ENCODE measurements at regions not wholly inside any gene's neighbourhood (a gene's known extent, or its start where the extent isn't known, plus 50 kb on each side); places are given as distances from the start of the nearest gene placed in this dataset.

DNA sequence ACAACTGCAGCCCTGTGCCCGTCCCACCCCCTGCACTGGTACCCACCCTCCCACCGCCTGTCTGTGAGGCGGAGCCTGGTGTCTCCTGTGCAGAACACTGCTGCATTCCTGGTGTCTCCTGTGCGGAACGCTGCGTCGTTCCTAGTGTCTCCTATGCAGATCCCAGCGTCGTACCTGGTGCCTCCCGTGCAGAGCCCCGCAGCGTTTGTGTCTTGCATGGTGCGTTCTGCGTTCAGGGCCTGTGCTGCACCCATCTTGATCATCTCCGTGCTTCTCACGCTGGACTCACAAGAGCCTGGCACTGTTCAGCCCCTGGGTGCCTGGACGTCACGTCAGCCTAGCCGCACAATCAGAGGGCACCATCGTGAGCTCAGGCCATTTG, 248.6 kb upstream of the SALL3 start:
- no peaks in the 10 kb centered on the region for H3K36me3 ChIP-seq (ENCODE audit: control insufficient read depth in 2 of 2, extremely low read depth in 1 of 2, insufficient read depth in 2 of 2, low read length in 2 of 2)
- dilution Hi-C loops (cut with MboI; ENCODE audit: extremely low pct_ligation_motif_present, low sequenced_read_pairs), result no loop called here
- no peak overlapping the region for H3K27ac ChIP-seq (ENCODE audit: control insufficient read depth, insufficient read depth, low read length)
- peaks cover 19% of the 10 kb centered on the region for H3K9me3 ChIP-seq (ENCODE audit: control insufficient read depth, low read depth, low read length)
- H3K27me3 ChIP-seq (ENCODE audit: control insufficient read depth, extremely low read depth, insufficient read depth, low read length), result no peaks in the 10 kb centered on the region
- H4K20me1 ChIP-seq (ENCODE audit: control insufficient read depth, extremely low read depth, insufficient read depth, low read length), result no peaks in the 10 kb centered on the region
- FAIRE-seq (no peak), DNase-seq (ENCODE audit: low read depth, low spot score) (no peak)
- H2AFZ ChIP-seq (ENCODE audit: control insufficient read depth, low read length), result no peak overlapping the region
- TF ChIP-seq, protein P1, sequence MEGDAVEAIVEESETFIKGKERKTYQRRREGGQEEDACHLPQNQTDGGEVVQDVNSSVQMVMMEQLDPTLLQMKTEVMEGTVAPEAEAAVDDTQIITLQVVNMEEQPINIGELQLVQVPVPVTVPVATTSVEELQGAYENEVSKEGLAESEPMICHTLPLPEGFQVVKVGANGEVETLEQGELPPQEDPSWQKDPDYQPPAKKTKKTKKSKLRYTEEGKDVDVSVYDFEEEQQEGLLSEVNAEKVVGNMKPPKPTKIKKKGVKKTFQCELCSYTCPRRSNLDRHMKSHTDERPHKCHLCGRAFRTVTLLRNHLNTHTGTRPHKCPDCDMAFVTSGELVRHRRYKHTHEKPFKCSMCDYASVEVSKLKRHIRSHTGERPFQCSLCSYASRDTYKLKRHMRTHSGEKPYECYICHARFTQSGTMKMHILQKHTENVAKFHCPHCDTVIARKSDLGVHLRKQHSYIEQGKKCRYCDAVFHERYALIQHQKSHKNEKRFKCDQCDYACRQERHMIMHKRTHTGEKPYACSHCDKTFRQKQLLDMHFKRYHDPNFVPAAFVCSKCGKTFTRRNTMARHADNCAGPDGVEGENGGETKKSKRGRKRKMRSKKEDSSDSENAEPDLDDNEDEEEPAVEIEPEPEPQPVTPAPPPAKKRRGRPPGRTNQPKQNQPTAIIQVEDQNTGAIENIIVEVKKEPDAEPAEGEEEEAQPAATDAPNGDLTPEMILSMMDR (optimal IDR thresholded peaks at IDR 0.05 in 1 of 3, IDR thresholded peaks at IDR 0.05 in 1 of 3, conservative IDR thresholded peaks at IDR 0.05 in 1 of 3; ENCODE audit: extremely low read depth in 1 of 3, insufficient read depth in 2 of 3, low read length in 3 of 3), result no peak
- TF ChIP-seq EZH2 (IDR thresholded peaks at IDR 0.05; ENCODE audit: low read length), result no peak
- no peak overlapping the region for H3K4me3 ChIP-seq (ENCODE audit: control insufficient read depth in 2 of 3, extremely low read depth in 1 of 3, insufficient read depth in 2 of 3, low read depth in 1 of 3, low read length in 3 of 3)
- no peak overlapping the region for H3K9ac ChIP-seq (ENCODE audit: control insufficient read depth, extremely low read depth, insufficient read depth, low read length)
- no peak overlapping the region for H3K4me2 ChIP-seq (ENCODE audit: control insufficient read depth, extremely low read depth, insufficient read depth, low read depth, low read length)
- no peaks in the 10 kb centered on the region for H3K9me1 ChIP-seq (ENCODE audit: control insufficient read depth, extremely low read depth, insufficient read depth, low read length)
- H3K79me2 ChIP-seq (ENCODE audit: control insufficient read depth, insufficient read depth, low read length), result no peaks in the 10 kb centered on the region
- H3K4me1 ChIP-seq (ENCODE audit: control insufficient read depth, extremely low read depth, insufficient read depth, low read length), result no peaks in the 10 kb centered on the region

- Histone ChIP-seq H3K9me3 (ENCODE audit: control insufficient read depth, low read depth, low read length) (peaks cover 19% of the 10 kb centered on the region), H3K79me2 (ENCODE audit: control insufficient read depth, insufficient read depth, low read length) (no peaks in the 10 kb centered on the region), H4K20me1 (ENCODE audit: control insufficient read depth, extremely low read depth, insufficient read depth, low read length) (no peaks in the 10 kb centered on the region), H3K9ac (ENCODE audit: control insufficient read depth, extremely low read depth, insufficient read depth, low read length) (no peak overlapping the region), H3K27ac (ENCODE audit: control insufficient read depth, insufficient read depth, low read length) (no peak overlapping the region), H3K36me3 (ENCODE audit: control insufficient read depth in 2 of 2, extremely low read depth in 1 of 2, insufficient read depth in 2 of 2, low read length in 2 of 2) (no peaks in the 10 kb centered on the region), H3K9me1 (ENCODE audit: control insufficient read depth, extremely low read depth, insufficient read depth, low read length) (no peaks in the 10 kb centered on the region), H3K4me2 (ENCODE audit: control insufficient read depth, extremely low read depth, insufficient read depth, low read depth, low read length) (no peak overlapping the region), H3K4me1 (ENCODE audit: control insufficient read depth, extremely low read depth, insufficient read depth, low read length) (no peaks in the 10 kb centered on the region), H2AFZ (ENCODE audit: control insufficient read depth, low read length) (no peak overlapping the region), H3K27me3 (ENCODE audit: control insufficient read depth, extremely low read depth, insufficient read depth, low read length) (no peaks in the 10 kb centered on the region), H3K4me3 (ENCODE audit: control insufficient read depth in 2 of 3, extremely low read depth in 1 of 3, insufficient read depth in 2 of 3, low read depth in 1 of 3, low read length in 3 of 3) (no peak overlapping the region)
- no peak for TF ChIP-seq EZH2 (IDR thresholded peaks at IDR 0.05; ENCODE audit: low read length)
- TF ChIP-seq, protein P1 (optimal IDR thresholded peaks at IDR 0.05 in 1 of 3, IDR thresholded peaks at IDR 0.05 in 1 of 3, conservative IDR thresholded peaks at IDR 0.05 in 1 of 3; ENCODE audit: extremely low read depth in 1 of 3, insufficient read depth in 2 of 3, low read length in 3 of 3), result no peak
- FAIRE-seq, result no peak
- dilution Hi-C loops (cut with MboI; ENCODE audit: extremely low pct_ligation_motif_present, low sequenced_read_pairs), result no loop called here
- no peak for DNase-seq (ENCODE audit: low read depth, low spot score)
Measured at GRCh38 chr18:78731398-78732032, 248.1 kb upstream of the SALL3 start.

Measured in keratinocyte (primary cell).